ENCODE measurements at regions not wholly inside any gene's neighbourhood (a gene's known extent, or its start where the extent isn't known, plus 50 kb on each side); places are given as distances from the start of the nearest gene placed in this dataset.

- H3K79me2 ChIP-seq (replicated peaks; ENCODE audit: insufficient read depth, low read length) = no peaks in the 10 kb centered on the region
- no peaks in the 10 kb centered on the region for H3K27me3 ChIP-seq (ENCODE audit: insufficient read depth, low read depth, low read length)
- no peak overlapping the region for H3K27ac ChIP-seq (ENCODE audit: low read length)
- no peak overlapping the region for H2AFZ ChIP-seq (ENCODE audit: low read depth, low read length)
- no peaks in the 10 kb centered on the region for H3K9me2 ChIP-seq (ENCODE audit: insufficient read depth, low read length)
- no peak overlapping the region for H3K4me3 ChIP-seq (ENCODE audit: low read length)
- no peaks in the 10 kb centered on the region for H3K36me3 ChIP-seq (ENCODE audit: insufficient read depth, low read length)
- H3F3A ChIP-seq (ENCODE audit: insufficient read depth, low read length, poor library complexity, severe bottlenecking) = no peaks in the 10 kb centered on the region
- no peaks in the 10 kb centered on the region for H3K9me3 ChIP-seq (ENCODE audit: low read length)
- no peak overlapping the region for H3K9ac ChIP-seq (ENCODE audit: low read length)
- no peaks in the 10 kb centered on the region for H4K20me1 ChIP-seq (ENCODE audit: insufficient read depth)
- H3K4me2 ChIP-seq (ENCODE audit: low read length) = no peak overlapping the region
- TF ChIP-seq EP300 (conservative IDR thresholded peaks at IDR 0.05; ENCODE audit: poor library complexity, severe bottlenecking) (no peak), SMC3 (conservative IDR thresholded peaks at IDR 0.05; ENCODE audit: poor library complexity) (no peak), POLR2AphosphoS5 (IDR thresholded peaks at IDR 0.05) (no peak), CTCF (IDR thresholded peaks at IDR 0.05; ENCODE audit: poor library complexity, severe bottlenecking) (no peak), TAF1 (IDR thresholded peaks at IDR 0.05; ENCODE audit: low read depth) (no peak), RAD21 (conservative IDR thresholded peaks at IDR 0.05) (no peak), MXI1 (conservative IDR thresholded peaks at IDR 0.05; ENCODE audit: poor library complexity, severe bottlenecking) (no peak), EZH2 (IDR thresholded peaks at IDR 0.05; ENCODE audit: borderline replicate concordance, insufficient read depth, low read length, poor library complexity, severe bottlenecking) (no peak), REST (IDR thresholded peaks at IDR 0.05; ENCODE audit: borderline replicate concordance) (no peak)
Measured at GRCh38 chr6:119540417-119540816, 190.9 kb upstream of the MAN1A1 start.

GRCh38 chr6:119539066-119539746 is 189.6 kb upstream of the MAN1A1 start:
- Histone ChIP-seq H3K4me2 (ENCODE audit: low read length) (no peak overlapping the region), H3K4me3 (ENCODE audit: low read length) (no peak overlapping the region), H3K9me3 (ENCODE audit: low read length) (no peaks in the 10 kb centered on the region), H3K27me3 (ENCODE audit: insufficient read depth, low read depth, low read length) (no peaks in the 10 kb centered on the region), H3K9me2 (ENCODE audit: insufficient read depth, low read length) (no peaks in the 10 kb centered on the region), H3K27ac (ENCODE audit: low read length) (no peak overlapping the region), H3F3A (ENCODE audit: insufficient read depth, low read length, poor library complexity, severe bottlenecking) (no peaks in the 10 kb centered on the region), H3K79me2 (replicated peaks; ENCODE audit: insufficient read depth, low read length) (no peaks in the 10 kb centered on the region), H4K20me1 (ENCODE audit: insufficient read depth) (no peaks in the 10 kb centered on the region), H3K36me3 (ENCODE audit: insufficient read depth, low read length) (no peaks in the 10 kb centered on the region), H3K9ac (ENCODE audit: low read length) (no peak overlapping the region), H2AFZ (ENCODE audit: low read depth, low read length) (no peak overlapping the region)
- no peak for TF ChIP-seq RAD21 (conservative IDR thresholded peaks at IDR 0.05)
- no peak for TF ChIP-seq EP300 (conservative IDR thresholded peaks at IDR 0.05; ENCODE audit: poor library complexity, severe bottlenecking)
- no peak for TF ChIP-seq SMC3 (conservative IDR thresholded peaks at IDR 0.05; ENCODE audit: poor library complexity)
- TF ChIP-seq MXI1 (conservative IDR thresholded peaks at IDR 0.05; ENCODE audit: poor library complexity, severe bottlenecking) = no peak
- no peak for TF ChIP-seq POLR2AphosphoS5 (IDR thresholded peaks at IDR 0.05)
- TF ChIP-seq REST (IDR thresholded peaks at IDR 0.05; ENCODE audit: borderline replicate concordance) = no peak

All from neural cell (in vitro differentiated cells).